T-helper 2 cell (primary cell): ENCODE measurements at regions not wholly inside any gene's neighbourhood (a gene's known extent, or its start where the extent isn't known, plus 50 kb on each side); places are given as distances from the start of the nearest gene placed in this dataset.
"Not testable (repeated sequence)": the region's sequence is repeated elsewhere in the genome, so short reads cannot be mapped to it uniquely, and the experiment has no call there.

Experiments used
- DNase-seq, 5 experiments: peaks; one replicate each; pipeline versions ENCODE4 v3.0.0 to v3.0.0-alpha.2; 2012 to 2022

DNA sequence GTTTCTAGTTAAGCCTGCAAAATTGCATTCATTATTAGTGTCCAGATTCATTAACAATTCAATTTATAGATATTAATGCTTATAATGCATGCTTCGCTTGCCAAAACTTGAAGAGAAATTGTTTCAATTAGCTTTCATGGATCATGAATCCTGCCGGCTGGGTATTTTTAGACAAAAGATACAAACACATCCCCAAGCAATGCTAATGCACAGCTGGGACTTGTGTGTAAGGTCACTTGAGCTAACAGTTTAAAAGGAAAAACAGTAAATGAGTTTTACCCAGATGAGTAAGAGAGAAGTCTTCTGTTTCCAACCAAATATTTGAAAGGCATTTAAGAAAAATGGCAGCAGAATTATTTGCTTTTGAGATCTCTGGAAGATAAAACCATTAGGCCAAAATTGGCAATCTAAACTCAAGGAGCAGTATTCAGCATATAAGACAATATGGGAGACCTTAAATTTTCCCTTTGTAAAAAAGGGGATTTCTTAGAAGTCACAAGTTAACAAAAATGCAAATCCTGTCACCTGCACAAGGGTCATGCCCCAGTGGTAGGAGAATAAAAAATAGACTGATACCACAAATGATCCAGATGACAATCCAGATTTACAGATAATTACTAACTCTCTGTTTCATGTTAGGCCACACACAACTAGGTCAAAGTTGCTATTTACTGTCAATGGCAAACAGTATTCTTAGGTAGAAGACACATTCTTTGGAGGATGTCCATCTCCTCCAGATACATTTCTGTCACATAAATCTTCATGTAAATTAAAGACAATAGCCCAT lies 418.4 kb upstream of the PMFBP1 start:
- DNase-seq = no peak

DNA sequence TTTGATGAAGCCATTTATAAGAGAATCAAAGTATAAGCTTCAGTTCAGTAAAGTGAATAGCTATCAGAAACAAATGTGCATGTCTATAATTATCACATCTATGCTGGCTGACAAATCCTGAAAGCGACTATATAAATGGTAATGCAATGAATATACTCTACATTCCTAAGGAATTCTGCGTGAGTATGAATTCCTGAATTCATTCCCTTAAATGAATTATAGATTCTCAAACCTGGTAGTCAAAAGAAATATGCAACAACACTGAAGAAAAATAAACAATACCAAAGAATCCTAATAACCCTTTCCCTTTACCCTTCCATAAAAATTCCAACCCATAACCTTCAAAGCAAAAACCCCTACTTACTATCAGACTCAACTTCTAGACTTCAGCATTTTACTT lies 416.6 kb upstream of the PMFBP1 start:
- DNase-seq = no peak

DNA sequence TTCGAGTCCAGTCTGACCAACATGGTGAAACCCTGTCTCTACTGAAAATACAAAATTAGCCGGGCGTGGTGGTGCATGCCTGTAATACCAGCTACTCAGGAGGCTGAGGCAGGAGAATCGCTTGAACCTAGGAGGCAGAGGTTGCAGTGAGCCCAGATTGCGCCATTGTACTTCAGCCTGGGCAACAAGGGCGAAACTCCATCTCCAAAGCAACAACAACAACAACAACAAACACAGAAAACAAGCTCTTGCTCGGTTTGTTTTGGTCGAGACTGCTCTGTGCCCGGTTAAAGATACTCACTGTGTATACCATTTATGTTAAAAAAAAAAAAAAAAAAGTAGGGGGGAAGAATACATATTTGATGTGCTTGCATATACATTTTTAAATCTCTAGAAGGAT lies 406.1 kb upstream of the PMFBP1 start:
- DNase-seq = not testable (repeated sequence)

DNA sequence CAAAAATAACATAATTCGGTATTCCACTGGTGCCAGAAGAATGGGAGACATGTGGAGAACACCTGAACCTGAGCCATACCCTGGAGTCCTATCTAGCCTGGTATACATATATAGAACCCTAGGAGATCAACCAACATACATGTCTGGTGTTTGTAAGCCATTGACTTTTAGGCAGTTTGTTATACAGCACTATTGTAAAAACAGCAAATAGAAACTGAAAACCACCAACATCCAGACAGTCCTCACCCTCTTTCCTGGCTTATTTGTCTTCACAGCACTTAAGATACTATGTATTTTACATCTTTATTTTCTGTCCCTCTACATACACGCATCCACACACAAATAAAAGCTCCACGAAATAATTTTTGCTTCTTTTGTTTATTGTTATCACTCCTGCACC lies 404.2 kb upstream of the PMFBP1 start:
- DNase-seq = no peak

DNA sequence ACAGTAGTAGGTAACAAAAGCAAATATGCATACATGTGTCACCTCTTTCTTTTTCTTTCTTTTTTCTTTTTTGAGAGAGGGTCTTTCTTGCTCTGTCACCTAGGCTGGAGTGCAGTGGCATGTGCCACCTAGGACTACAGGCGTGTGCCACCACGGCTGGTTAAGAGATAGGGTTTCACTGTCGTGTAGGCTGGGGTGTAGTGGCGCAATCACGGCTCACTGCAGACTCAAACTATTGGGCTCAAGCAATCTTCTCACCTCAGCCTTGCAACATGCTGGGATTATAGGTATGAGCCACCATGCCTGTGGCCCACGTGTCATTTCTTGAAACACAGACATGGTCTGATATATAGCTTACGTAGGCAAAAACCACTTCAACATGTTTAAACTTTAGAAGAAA lies 397.7 kb upstream of the PMFBP1 start:
- no peak for DNase-seq

DNA sequence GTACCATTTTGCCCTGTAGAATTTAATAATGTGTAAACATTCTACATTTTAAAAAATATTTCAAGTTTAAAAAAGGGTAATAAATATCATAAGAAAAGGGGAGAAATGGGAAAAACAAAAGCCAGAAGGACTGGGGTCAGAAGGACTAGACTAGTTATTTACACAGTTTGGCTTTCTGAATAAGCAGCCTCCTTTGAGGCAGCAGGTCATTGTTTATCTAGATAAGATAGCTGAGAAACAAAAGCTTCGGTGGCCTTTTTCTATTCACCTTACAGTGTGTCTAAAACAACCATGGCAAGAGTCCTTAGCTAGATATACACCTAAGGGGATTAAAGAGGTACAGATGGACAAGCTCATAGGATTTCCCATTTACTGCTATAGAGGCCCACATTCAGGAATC lies 396.5 kb upstream of the PMFBP1 start:
- no peak for DNase-seq

DNA sequence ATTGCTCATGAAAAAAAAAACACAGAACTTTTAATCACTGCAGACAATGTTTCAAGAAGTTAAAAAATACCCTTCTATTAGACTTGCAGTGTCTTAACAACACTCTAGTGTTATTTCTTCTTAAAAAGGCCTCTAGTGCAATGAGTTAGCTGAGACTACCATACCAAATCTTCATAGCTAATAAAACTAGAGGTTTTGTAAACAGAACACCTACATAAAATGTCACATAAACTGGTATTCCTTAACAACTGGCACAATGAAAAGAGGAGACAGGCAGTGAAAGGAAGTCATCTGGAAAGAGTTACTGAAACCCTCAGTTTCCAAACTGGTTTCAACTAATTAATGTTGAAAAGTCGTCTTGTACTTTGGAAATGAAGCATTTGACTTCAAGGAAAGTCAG lies 394.2 kb upstream of the PMFBP1 start:
- DNase-seq = no peak

DNA sequence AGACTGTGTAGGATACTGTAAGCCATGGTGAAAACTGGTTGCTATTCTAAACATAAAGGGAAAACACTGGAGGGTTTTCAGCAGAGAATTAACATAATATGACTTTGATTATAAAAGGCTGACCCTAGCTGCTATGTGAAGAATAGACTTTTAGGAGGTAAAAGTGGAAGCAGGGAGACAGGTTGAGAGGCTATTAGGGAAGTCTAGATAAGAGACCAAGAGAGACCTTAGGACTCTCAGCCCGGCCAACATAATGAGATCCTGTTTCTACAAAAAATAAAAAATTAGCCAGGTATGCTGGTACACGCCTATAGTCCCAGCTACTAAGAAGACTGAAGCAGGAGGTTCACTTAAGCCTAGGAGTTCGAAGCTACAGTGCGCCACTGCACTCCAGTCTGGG lies 393.2 kb upstream of the PMFBP1 start:
- DNase-seq = no peak

DNA sequence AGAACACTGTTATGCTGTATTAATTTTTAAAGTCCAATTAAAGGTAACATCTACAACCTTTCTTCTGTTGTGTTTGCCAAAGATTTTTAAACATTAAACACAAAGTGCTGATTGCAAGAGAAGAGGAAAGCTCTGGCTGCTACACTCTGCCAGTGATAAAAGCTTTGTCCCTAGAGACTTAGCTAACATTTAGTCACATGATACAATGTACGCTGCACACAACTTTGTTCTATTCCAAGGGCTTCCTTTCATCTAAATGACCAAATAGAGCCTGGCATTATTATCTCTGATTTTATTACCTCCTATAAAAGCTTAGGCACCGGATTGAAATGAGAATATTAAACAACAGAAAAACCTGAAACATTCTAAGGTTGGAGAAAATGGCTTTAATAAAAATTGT lies 388.7 kb upstream of the PMFBP1 start:
- DNase-seq = no peak

DNA sequence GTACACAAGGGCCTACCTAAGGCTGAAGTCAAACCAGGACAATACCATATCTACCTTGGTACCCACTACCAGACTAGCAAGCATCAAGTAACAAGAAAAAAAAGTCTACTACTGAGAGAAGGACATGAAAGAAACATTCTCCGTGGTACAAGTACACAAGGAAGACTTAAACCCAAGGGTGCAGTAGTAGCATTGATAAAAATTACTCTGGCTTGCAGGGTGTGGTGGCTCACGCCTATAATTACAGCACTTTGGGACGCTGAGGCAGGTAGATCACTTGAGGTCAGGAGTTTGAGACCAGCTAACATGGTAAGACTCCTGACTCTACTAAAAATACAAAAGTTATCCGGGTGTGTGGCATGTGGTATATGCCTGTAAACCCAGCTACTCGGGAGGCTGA lies 386.5 kb upstream of the PMFBP1 start:
- DNase-seq = no peak

DNA sequence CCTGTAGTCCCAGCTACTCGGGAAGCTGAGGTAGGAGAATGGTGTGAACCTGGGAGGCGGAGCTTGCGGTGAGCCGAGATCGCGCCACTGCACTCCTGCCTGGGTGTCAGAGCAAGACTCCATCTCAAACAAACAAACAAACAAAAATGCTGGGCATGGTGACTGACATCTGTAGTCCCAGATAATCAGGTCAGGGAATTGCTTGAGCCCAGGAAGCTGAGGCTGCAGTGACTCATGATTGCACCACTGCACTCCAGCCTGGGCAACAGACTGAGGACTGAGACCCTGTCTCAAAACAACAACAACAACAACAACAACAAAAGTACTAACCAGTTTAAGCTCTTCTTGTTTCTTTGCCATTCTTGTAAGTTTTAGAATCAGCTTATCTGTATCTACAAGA lies 383.0 kb upstream of the PMFBP1 start:
- no peak for DNase-seq

DNA sequence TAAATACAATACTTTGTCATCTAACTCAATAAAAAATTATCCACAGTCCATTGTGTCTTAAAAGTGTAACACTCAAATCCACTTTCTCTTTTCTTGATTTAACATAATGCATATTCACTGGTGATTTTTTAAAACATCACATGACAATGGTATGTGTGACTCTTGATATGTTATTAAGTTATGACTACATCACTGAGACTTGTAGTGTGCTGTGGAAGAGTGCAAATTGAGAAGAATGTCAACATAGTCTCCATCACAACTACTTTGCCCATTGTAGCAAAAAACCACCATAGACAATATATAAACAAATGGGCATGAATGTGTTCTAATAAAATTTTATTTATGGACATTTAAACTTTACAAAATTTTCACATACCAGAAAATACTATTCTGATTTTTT lies 380.7 kb upstream of the PMFBP1 start:
- no peak for DNase-seq

DNA sequence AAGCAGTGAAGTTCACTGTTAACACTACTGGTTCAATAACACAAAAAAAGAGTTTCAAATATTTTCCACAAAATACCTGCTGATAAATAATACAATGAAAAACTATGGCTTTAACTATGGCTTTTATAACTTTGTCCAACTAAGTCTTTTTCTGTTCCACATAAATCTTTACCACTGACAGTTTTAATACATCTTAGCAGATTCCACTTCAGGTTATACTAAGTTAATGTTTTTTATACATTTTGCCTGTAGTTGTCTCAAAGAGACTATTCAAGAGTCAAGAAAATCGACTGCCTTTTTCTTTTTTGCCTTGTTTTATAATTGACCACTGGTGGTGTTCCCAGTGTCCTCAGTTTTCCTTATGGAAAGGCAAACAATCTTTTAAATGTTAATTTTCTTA lies 379.7 kb upstream of the PMFBP1 start:
- DNase-seq = no peak

DNA sequence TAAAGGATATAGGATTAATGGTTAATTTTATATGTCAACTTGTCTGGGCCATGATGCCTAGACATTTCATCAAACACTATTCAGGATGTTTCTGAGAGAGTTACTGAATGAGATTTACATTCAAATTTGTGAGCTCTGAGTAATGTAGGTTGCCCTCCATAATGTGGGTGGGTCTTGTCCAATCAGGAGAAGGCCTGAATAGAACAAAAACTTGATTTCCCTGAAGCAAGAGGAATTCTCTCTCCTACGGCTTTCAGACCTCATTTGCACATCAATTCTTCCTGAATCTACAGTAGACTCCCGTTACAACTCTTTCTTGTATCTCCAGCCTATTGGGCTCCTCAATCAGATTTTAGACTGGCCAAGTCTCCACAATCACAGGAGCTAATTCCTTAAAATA lies 377.9 kb upstream of the PMFBP1 start:
- DNase-seq = no peak

DNA sequence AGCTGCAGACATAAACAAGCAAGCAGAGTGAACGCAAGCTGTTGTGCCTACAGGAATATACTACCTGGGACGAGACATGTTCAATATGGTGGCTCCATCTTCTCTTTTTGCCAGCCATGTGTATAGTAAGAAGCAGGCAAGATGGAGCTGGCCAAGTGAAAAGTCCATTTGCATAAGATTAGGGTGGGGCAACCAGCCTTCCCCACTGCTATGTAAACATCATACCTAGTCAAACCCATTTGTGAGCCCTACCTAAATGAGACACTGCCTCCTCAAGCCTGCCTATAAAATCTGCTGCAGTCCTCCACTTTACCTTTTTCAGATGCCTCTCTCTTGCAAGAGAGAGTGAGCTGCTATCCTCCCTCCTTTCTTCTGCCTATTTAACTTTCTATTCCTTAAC lies 370.1 kb upstream of the PMFBP1 start:
- no peak for DNase-seq

DNA sequence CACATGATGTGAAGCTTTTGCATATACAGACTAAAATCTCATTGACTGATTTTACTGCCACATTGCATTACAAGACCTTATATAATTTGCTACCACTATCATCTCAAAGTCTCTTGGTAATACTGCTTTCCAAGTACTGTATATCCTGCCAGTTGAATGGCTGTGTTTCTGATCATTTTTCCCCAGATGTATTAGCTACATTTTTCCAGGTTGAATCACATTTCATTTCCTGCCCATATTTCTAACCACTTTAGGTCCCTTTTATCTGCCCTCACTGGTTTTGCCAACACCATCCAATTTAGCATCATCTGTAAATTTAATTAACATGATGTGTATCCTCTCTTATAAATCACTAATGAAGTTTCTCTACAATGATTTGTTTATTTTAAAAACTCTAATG lies 365.7 kb upstream of the PMFBP1 start:
- no peak for DNase-seq

DNA sequence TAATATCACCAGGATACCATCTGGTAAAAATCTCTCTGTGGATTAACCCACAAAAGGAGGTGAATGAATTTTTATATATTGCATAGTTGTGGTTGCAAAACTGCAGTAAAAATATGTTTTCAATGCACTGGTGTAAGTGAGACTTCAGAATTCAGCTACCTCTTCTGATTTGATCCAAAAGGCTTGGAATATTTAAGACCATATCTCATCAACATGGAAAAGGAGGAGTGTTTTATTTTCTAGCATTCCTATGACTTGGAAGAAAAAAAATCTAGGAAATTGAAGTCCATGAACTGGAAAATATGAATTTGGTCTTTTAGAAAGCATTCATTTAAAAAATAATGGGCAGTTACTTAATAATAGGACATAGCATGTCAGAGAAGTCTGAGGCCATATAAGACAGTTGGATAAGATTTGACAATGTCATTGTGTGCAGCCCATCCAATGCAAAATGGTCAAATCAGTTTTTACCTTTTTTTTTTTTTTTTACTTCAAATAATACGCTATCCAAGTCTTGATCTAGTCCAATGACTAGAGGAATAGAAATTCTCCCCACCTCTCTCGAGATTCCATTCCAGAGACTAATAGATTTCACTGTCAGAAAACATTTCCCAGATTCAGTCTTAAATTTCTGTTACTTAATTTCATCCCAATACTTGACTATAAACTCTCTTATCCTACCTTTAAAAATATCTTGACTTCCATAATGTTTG lies 364.9 kb upstream of the PMFBP1 start:
- no peak for DNase-seq

DNA sequence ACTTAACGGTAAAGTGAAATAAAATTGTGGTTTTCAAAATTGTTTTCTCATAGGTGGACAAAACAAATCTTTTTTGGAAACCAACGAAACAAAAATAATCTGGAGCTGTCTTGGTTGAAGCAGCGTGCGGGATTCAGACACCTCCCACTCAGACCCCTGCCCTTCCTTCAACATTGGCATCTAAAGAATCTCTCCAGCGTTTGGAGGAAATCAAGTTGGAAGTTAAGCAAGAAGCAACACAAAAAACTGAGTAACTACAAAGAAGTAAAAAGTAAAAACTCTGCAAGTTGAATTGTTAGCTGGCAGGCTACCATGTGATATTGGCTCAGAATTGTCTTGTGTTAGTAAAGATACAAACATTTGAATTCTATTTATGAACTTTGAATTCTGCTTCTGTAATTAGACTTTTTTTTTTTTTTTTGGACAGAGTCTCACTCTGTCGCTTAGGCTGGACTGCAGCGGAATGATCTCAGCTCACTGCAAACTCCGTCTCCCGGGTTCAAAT lies 361.0 kb upstream of the PMFBP1 start:
- no peak for DNase-seq

DNA sequence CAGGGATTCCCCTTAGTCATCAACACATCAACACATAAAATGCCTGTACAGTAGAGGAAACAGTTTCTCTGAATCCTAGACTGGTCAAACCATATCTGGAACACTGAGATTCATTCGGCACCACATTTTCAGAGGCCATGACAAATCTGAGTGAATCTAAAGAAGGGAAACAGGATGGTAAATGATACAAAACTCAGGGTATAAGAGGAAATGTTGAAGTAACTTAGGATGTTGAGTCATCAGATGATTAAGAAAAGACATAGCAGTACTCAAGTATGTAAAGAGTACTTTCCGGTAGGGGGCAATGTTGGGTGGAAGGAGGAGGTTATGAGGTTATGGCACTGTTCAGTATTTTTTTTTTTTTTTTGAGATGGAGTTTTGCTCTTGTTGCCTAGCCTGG lies 358.5 kb upstream of the PMFBP1 start:
- DNase-seq = peak in 1 of 5 experiments; percentile 1

DNA sequence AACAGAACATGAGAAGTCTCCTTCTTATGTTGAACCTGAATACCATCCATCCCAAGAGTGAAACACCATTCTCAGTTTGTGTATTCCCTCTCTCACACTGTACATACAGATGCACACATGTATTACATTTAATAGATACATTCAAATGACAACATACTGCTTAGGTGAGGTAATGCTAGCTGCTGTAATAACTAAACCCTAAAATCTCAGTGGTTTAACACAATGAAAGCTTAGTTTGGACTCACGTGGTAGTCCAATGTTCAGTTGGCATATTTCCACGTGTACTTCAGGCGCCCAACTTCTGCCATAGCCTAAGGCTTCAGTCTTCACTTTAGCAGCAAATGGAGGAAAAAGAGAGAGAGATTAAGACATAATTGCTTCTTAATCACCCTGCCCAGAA lies 351.1 kb upstream of the PMFBP1 start:
- DNase-seq = no peak

DNA sequence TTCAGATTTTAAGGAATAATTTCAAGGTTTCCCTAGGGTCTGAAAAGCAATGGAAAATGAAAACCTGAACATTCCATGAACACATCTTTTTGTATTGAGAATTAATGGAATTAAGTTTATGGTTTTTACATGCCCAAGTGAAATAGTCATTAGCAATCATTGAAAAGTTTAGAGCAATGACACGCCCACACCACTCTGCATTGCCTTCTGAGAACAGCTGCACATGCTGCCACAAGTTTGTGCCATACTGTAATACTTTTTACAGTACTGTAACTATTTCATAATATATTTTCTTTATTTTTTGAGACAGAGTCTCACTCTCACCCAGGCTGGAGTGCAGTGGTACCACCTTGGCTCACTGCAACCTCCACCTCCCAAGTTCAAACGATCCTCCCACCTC lies 345.2 kb upstream of the PMFBP1 start:
- DNase-seq = no peak

DNA sequence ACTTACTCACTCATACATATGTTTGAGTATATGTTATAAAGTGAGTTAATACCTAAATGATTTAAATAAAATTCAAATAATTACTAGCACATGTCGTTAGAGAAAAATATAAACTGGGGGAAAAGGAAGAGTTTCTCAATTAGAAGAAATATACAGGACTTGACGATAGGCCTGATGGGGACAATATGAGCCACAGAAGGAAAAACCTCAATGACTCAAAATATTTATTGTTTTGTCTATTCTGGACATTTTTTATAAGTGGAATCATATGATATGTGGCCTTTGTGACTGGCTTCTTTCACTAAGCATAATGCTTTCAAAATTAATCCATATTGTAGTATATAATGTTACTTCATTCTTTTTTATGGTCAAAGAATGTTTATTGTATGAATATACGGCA lies 339.2 kb upstream of the PMFBP1 start:
- DNase-seq = no peak

DNA sequence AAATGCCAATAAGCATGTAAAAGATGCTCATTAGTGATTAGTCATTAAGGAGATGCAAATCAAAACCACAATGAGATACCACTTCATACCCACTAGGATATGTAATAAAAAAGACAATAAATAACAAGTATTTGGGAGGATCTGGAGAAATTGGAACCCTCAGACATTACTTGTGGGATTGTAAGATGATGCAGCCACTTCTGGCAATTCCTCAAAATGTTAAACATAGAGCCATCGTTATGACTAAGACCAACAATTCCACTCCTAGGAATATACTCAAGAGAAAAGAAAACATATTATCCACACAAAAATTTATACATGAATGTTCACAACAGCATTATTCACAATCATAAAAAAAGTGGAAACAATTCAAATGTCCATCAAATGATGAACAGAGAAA lies 336.2 kb upstream of the PMFBP1 start:
- no peak for DNase-seq

DNA sequence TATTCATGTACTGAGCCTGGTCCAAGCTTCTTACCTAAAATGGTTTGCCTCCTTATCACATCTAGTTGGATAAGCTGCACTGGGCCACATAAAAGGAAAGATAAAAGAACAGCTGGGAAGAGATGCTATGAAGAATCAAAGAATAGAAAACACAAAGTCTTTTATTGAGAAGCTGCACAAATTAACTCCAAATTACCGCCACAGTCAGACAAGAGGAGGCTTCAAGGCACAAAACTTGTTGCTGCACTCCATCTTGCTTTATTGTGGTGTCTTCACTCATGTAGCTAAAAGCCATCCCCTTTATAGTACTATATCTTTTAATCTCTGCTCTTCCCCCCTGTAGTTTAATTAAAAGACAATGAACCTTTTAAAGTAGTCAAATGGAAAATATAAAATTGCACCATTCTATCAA lies 330.6 kb upstream of the PMFBP1 start:
- no peak for DNase-seq
